GM10266 (cell line): ENCODE measurements at regions not wholly inside any gene's neighbourhood (a gene's known extent, or its start where the extent isn't known, plus 50 kb on each side); places are given as distances from the start of the nearest gene placed in this dataset.
A peak's percentile ranks its signal among the peaks of the same experiment; 100 is the strongest.
"Not testable (repeated sequence)": the region's sequence is repeated elsewhere in the genome, so short reads cannot be mapped to it uniquely, and the experiment has no call there.

Experiments
- DNase-seq: peaks from one replicate; pipeline ENCODE4 v3.0.0; 2012; ENCODE audit errors: extremely low spot score
- TF ChIP-seq, protein P1 (sequence below): IDR thresholded peaks from 2 replicates; pipeline ENCODE4 v1.5.1; 2012; ENCODE audit warnings: mild to moderate bottlenecking, low read depth; ENCODE audit not compliant: control insufficient read depth, insufficient read depth; ENCODE audit errors: missing control alignments

DNA sequence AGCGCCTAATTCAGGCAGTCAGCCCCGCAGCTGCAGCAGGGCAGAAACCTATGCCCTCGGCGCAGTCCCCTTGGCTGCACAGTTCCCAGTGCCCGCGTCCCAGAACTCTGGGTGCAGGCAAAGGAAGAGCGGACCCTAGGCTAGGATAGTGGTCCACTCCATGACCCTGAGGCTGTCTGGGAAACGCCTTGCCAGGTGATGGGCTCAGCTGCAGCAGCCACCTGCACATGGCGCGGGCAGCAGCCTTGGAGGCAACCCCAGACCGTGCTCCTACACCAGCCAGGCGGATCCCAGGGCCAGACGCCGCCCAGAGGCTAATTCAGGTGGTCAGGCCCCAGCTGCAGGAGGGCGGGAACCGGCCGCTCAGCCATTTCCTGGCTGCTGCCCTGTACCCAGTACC is 83.0 kb downstream of the POTEC start:
- not testable (repeated sequence) for DNase-seq

- not testable (repeated sequence) for DNase-seq
These were observed 83.6 kb downstream of the POTEC start for GRCh38 chr18:14459826-14460225.

DNA sequence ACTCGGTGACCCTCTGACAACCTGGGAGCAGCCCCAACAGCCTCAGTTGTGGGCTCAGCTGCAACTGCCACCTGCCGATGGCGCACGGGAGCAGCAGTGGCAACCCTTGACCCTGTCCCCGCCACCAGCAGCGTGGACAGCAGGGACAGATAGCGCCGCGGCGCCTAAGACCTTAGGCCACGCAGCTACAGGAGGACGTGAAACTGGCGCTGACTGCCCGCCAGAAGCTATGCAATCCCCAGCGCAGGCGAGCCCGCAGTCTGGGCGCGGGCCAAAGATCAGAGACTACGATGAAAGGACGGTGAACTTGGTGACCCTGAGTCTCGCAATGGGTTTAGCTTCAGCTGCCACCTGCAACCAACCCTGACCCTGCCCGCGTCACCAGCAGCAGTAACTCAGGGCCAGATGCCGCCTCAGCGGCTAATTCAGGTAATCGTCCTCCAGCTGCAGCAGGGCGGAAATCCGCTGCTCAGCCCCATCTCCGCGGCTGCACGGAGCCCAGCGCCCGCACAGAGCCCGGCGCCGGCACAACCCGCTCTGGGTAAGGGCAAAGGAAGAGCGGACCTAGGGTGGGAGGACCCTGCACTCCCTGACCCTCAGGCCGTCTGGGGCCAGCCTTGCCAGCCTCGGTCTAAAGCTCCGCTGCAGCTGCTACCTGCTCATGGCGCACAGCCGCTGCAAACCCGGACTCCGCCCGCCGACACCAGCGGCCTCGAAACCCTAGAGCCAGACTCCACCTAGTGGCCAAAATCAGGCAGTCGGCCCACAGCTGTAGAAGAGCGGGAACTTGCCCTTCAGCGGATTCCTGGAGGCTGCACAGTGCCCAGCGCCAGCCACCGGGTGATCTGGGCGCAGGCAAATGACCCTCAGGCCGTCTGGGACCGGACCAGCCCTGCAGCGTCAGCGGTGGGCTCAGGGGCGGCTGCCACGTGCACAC is 85.1 kb downstream of the POTEC start:
- TF ChIP-seq, protein P1, sequence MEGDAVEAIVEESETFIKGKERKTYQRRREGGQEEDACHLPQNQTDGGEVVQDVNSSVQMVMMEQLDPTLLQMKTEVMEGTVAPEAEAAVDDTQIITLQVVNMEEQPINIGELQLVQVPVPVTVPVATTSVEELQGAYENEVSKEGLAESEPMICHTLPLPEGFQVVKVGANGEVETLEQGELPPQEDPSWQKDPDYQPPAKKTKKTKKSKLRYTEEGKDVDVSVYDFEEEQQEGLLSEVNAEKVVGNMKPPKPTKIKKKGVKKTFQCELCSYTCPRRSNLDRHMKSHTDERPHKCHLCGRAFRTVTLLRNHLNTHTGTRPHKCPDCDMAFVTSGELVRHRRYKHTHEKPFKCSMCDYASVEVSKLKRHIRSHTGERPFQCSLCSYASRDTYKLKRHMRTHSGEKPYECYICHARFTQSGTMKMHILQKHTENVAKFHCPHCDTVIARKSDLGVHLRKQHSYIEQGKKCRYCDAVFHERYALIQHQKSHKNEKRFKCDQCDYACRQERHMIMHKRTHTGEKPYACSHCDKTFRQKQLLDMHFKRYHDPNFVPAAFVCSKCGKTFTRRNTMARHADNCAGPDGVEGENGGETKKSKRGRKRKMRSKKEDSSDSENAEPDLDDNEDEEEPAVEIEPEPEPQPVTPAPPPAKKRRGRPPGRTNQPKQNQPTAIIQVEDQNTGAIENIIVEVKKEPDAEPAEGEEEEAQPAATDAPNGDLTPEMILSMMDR = peak; percentile 43
- DNase-seq = not testable (repeated sequence)

GRCh38 chr18:14450637-14451009 is 92.8 kb downstream of the POTEC start:
- DNase-seq = not testable (repeated sequence)

DNA sequence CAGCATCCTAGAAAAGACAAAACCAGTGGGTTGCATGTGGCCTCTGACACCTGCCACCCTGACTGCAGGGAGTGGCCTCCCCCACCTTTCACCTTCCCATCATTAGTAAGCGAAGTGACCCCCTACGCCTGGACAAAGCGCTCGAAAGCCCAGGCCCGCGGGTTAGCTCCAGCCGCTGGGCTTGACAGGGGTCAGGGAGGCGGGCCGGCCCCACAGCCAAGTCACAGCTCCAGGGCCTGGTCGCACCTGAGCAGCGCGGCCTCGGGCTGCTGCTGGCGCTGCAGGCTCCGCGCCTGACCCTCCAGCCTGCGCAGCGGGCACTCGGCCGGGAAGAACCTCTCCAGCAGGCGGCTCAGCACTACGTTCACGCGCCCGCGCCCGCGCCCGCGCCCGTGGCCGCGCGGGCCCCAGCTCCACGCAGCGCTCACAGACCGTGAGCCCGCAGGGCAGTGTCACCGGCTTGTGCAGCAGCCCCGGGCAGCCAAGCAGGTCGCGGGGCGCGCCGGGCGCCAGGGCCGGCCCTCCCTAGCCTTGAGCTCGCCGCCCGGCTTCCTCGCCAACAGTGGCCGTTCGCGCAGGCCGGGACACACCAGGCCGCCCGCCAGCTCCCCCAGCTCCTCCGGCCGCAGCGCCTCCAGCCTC is 93.3 kb downstream of the POTEC start:
- DNase-seq = not testable (repeated sequence)

DNA sequence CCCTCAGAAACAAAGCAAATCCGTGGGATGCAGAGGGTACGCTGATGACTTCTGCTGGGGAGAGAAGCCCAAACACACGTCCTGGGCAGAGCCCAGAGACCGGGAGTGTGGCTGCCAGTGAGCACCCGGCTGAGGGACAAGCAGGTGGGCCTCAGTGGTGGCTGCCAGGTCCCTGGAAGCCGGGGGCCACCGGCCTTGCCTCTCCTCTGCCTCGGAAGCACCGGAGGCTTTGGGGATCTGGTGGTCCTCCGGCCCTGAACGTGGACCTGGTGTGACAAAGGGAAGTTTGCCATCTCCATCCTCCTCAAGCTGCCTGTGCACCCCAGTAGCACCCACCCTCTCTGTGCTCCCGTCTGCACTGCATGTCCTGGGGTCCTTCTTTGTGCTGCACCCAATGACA is 94.3 kb downstream of the POTEC start:
- not testable (repeated sequence) for DNase-seq

DNA sequence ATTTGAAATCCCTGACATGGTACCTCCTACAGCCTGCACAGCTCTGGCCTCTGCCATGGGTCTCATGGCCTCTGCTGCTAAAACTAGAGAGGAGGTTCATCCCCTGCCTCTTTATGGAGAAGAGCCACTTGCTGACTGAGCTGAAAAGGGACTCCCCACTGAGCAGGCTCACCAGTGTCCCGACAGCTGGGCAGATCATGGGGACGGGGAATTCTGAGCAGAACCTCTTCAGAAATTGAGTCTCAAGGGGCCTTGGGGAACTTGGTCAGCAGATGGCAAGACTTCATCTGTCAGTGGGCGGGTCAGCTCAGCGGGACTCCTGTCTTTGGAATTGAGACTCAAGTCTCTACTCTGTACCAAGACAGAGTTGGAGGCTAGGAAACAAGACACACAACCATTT is 95.7 kb downstream of the POTEC start:
- not testable (repeated sequence) for DNase-seq

DNA sequence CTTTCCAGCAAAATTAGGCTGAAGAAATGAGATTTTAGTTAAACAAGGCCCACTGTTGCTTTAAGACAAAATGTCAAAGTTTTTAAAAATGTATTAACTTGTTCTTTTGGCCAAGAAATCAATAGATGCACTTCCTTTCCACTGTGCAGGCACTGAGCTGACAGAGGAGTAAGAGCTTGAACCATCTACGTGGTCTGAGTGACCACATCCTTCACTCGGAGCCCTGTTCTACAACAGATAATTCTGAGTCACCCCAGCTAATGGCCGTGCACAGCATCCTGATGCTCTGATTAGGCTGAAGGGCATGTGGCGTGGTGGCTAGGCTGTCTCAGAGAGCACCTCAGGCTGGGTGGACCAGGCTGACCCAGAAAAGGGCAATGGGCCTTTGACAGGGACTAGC is 107.9 kb downstream of the POTEC start:
- DNase-seq = not testable (repeated sequence)

- DNase-seq = not testable (repeated sequence)
These were observed 111.0 kb downstream of the POTEC start for GRCh38 chr18:14432371-14432770.

GRCh38 chr18:14431031-14431521 is 112.3 kb downstream of the POTEC start:
- not testable (repeated sequence) for DNase-seq

DNA sequence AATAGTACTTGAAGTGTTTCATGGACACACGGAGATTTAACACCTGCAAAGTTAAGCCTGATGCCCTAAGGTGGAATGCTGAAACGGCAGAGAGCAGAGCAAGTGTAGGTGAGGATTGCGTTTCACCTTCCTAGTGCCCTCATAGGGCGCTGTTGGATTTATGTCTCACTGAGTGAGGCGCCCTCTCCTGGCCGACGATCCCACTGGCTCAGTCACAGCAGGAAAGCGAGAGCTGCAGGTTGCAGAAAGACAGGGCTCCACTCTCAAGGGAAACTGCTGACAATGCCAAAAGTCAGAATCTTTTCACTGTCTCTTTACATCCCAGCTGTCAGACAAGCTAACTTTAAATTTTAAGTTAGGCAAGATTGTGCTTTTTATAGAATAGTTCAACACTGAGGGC is 127.6 kb downstream of the POTEC start:
- DNase-seq = not testable (repeated sequence)

GRCh38 chr18:14415399-14415798 is 128.0 kb downstream of the POTEC start:
- DNase-seq = not testable (repeated sequence)

More for the DNA sequence above, 127.6 kb downstream of the POTEC start:
- TF ChIP-seq, protein P1 = peak; percentile 27

- TF ChIP-seq, protein P1 = peak; percentile 29
- not testable (repeated sequence) for DNase-seq
These were observed 147.9 kb downstream of the POTEC start for GRCh38 chr18:14395533-14395932.

- DNase-seq = not testable (repeated sequence)
These were observed 149.8 kb downstream of the POTEC start for GRCh38 chr18:14393563-14394103.

- not testable (repeated sequence) for DNase-seq
These were observed 150.8 kb downstream of the POTEC start for GRCh38 chr18:14392604-14393003.

- DNase-seq = not testable (repeated sequence)
These were observed 158.4 kb downstream of the POTEC start for GRCh38 chr18:14384961-14385360.

GRCh38 chr18:14382666-14383065 is 160.7 kb downstream of the POTEC start:
- not testable (repeated sequence) for DNase-seq
